H1 (cell line): ENCODE measurements at regions not wholly inside any gene's neighbourhood (a gene's known extent, or its start where the extent isn't known, plus 50 kb on each side); places are given as distances from the start of the nearest gene placed in this dataset.

Experiments used
- CTCF ChIA-PET: fragments of 300-600 bp; sonication (Branson Sonifier 250); formaldehyde crosslinking; loops from one replicate; lab custom pipeline; 2021; ENCODE audit not compliant: partially characterized antibody; lab: Charles Lee
- POLR2A ChIA-PET: fragments of 300-600 bp; sonication (Branson Sonifier 250); formaldehyde crosslinking; loops from one replicate; lab custom pipeline; 2021; ENCODE audit warnings: inconsistent platforms; ENCODE audit not compliant: partially characterized antibody; lab: Charles Lee
- DNase-seq, 2 experiments: peaks; one replicate each; pipeline versions ENCODE4 v3.0.0 to v3.0.0-alpha.2; 2010 to 2022; ENCODE audit warnings: low spot score in 2 of 2, low read depth in 1 of 2, mixed read lengths in 1 of 2
- FAIRE-seq: peaks from 2 replicates; lab custom pipeline; 2011; peaks lifted over from hg19 to GRCh38; lab: Jason Lieb, UNC
- H2AFZ ChIP-seq: 2 replicates; pipeline ENCODE4 v1.8.1; 2012; ENCODE audit warnings: low read length, inconsistent platforms
- H2AK5ac ChIP-seq: 2 replicates; pipeline ENCODE4 v1.6.1; 2013; ENCODE audit warnings: low read depth, low read length
- H2BK120ac ChIP-seq: replicated peaks from 2 replicates; pipeline ENCODE3; 2013; ENCODE audit warnings: low read depth, low read length, inconsistent platforms
- H2BK12ac ChIP-seq: 2 replicates; pipeline ENCODE4 v1.6.1; 2013; ENCODE audit warnings: low read depth, low read length
- H2BK15ac ChIP-seq: 2 replicates; pipeline ENCODE4 v1.6.1; 2013; ENCODE audit warnings: low read length
- H2BK20ac ChIP-seq: 2 replicates; pipeline ENCODE4 v1.6.1; 2013; ENCODE audit warnings: low read length
- H2BK5ac ChIP-seq: 2 replicates; pipeline ENCODE4 v1.6.1; 2013; ENCODE audit warnings: low read depth, low read length
- H3K14ac ChIP-seq: 2 replicates; pipeline ENCODE4 v1.6.1; 2013; ENCODE audit warnings: inconsistent platforms; ENCODE audit not compliant: insufficient read length
- H3K18ac ChIP-seq: 2 replicates; pipeline ENCODE4 v1.6.1; 2013; ENCODE audit warnings: low read length; ENCODE audit errors: extremely low read depth
- H3K23ac ChIP-seq: 2 replicates; pipeline ENCODE4 v1.6.1; 2013; ENCODE audit warnings: inconsistent platforms; ENCODE audit not compliant: insufficient read length
- H3K23me2 ChIP-seq: 2 replicates; pipeline ENCODE4 v1.6.1; 2013; ENCODE audit warnings: low read depth, low read length
- H3K27ac ChIP-seq: 2 replicates; pipeline ENCODE4 v1.6.1; 2011; ENCODE audit warnings: low read depth, low read length, inconsistent platforms
- H3K27me3 ChIP-seq, 4 experiments: replicated peaks in 1 of 4; 1 replicate in 1 of 4; 2 replicates in 3 of 4; pipeline versions ENCODE4 v1.6.1 to v1.8.1; 2011 to 2013; ENCODE audit warnings: low read length in 3 of 4, mild to moderate bottlenecking in 3 of 4, inconsistent platforms in 2 of 4, mixed read lengths in 2 of 4, moderate library complexity in 1 of 4; ENCODE audit not compliant: control insufficient read depth in 3 of 4, insufficient read depth in 3 of 4; ENCODE audit errors: extremely low read depth in 1 of 4
- H3K36me3 ChIP-seq, 4 experiments: 2 replicates each; pipeline versions ENCODE4 v1.6.1 to v1.8.1; 2011 to 2013; ENCODE audit warnings: mild to moderate bottlenecking in 4 of 4, low read length in 3 of 4, moderate library complexity in 2 of 4, control low read depth in 1 of 4, inconsistent platforms in 1 of 4; ENCODE audit not compliant: insufficient read depth in 4 of 4, control insufficient read depth in 2 of 4
- H3K4ac ChIP-seq: replicated peaks from 2 replicates; pipeline ENCODE3; 2013; ENCODE audit warnings: low read length, low read depth, mixed read lengths, inconsistent platforms; ENCODE audit not compliant: insufficient read length
- H3K4me1 ChIP-seq, 4 experiments: replicated peaks in 1 of 4; 1 replicate in 1 of 4; 2 replicates in 3 of 4; pipeline versions ENCODE4 v1.6.1 to v1.8.1; 2011 to 2013; ENCODE audit warnings: low read length in 3 of 4, inconsistent platforms in 2 of 4, mixed read lengths in 1 of 4; ENCODE audit not compliant: insufficient read depth in 4 of 4, control insufficient read depth in 3 of 4
- H3K4me2 ChIP-seq, 2 experiments: 2 replicates each; pipeline versions ENCODE4 v1.6.1 to v1.8.1; 2011 to 2013; ENCODE audit warnings: low read depth in 2 of 2, low read length in 2 of 2, control low read depth in 1 of 2, inconsistent platforms in 1 of 2, mild to moderate bottlenecking in 1 of 2; ENCODE audit not compliant: insufficient read depth in 1 of 2
- H3K4me3 ChIP-seq, 4 experiments: fragments of 200-600, 300-600 bp in 1 of 4; sonication (generic), shearing (Covaris generic), sonication (Bioruptor Twin) in 1 of 4; 2 replicates each; pipeline versions ENCODE4 v1.5.1 to v1.8.1; 2011 to 2016; ENCODE audit warnings: low read length in 4 of 4, low read depth in 3 of 4, control low read depth in 2 of 4, inconsistent platforms in 2 of 4, mild to moderate bottlenecking in 2 of 4, mixed read lengths in 1 of 4, moderate library complexity in 1 of 4; ENCODE audit not compliant: insufficient read depth in 2 of 4; ENCODE audit errors: extremely low read depth in 1 of 4
- H3K56ac ChIP-seq: replicated peaks from 2 replicates; pipeline ENCODE3; 2013; ENCODE audit warnings: low read depth, mild to moderate bottlenecking, mixed read lengths, low read length, inconsistent platforms; ENCODE audit not compliant: insufficient read length
- H3K79me1 ChIP-seq: 2 replicates; pipeline ENCODE4 v1.6.1; 2013; ENCODE audit warnings: low read depth, low read length, control low read depth
- H3K79me2 ChIP-seq, 2 experiments: 2 replicates each; pipeline versions ENCODE4 v1.6.1 to v1.8.1; 2012 to 2013; ENCODE audit warnings: low read length in 2 of 2, mild to moderate bottlenecking in 2 of 2, inconsistent platforms in 1 of 2; ENCODE audit not compliant: insufficient read depth in 2 of 2, control insufficient read depth in 1 of 2
- H3K9ac ChIP-seq, 4 experiments: replicated peaks in 1 of 4; 1 replicate in 1 of 4; 2 replicates in 3 of 4; pipeline versions ENCODE4 v1.6.1 to v1.8.1; 2011 to 2013; ENCODE audit warnings: low read depth in 3 of 4, low read length in 3 of 4, control low read depth in 2 of 4, mild to moderate bottlenecking in 2 of 4, moderate library complexity in 2 of 4, inconsistent platforms in 1 of 4; ENCODE audit errors: extremely low read depth in 1 of 4
- H3K9me3 ChIP-seq, 2 experiments: 2 replicates each; pipeline versions ENCODE4 v1.6.1 to v1.8.1; 2012 to 2013; ENCODE audit warnings: mild to moderate bottlenecking in 2 of 2, moderate library complexity in 2 of 2, control low read depth in 1 of 2, inconsistent platforms in 1 of 2, low read depth in 1 of 2, low read length in 1 of 2, mixed read lengths in 1 of 2; ENCODE audit not compliant: insufficient read depth in 2 of 2
- H4K20me1 ChIP-seq, 2 experiments: replicated peaks in 1 of 2; 2 replicates each; pipeline versions ENCODE3 to v1.8.1; 2011 to 2013; ENCODE audit warnings: inconsistent platforms in 2 of 2, low read length in 2 of 2, mild to moderate bottlenecking in 1 of 2; ENCODE audit not compliant: insufficient read depth in 2 of 2, control insufficient read depth in 1 of 2
- H4K5ac ChIP-seq: 2 replicates; pipeline ENCODE4 v1.6.1; 2013; ENCODE audit warnings: low read length, low read depth, mixed read lengths, inconsistent platforms; ENCODE audit not compliant: insufficient read length
- H4K8ac ChIP-seq: 2 replicates; pipeline ENCODE4 v1.8.0; 2013; ENCODE audit warnings: mild to moderate bottlenecking, moderate library complexity, low read length, inconsistent platforms; ENCODE audit not compliant: insufficient read depth; ENCODE audit errors: extremely low read depth
- H4K91ac ChIP-seq: replicated peaks from 2 replicates; pipeline ENCODE3; 2013; ENCODE audit warnings: low read length, mixed read lengths, inconsistent platforms; ENCODE audit not compliant: insufficient read length
- ASH2L ChIP-seq: fragments of 200-600, 300-600 bp; sonication (generic); IDR thresholded peaks from one replicate; pipeline ENCODE4 v1.7.1; 2017; ENCODE audit warnings: low read length
- ATF3 ChIP-seq: IDR thresholded peaks from 2 replicates; pipeline ENCODE4 v1.6.1; 2011; ENCODE audit warnings: low read depth, mild to moderate bottlenecking, low read length; ENCODE audit not compliant: insufficient read depth
- GTF2F1 ChIP-seq: IDR thresholded peaks from 2 replicates; pipeline ENCODE4 v1.6.1; 2012; ENCODE audit warnings: low read depth, low read length, improper control_type of control experiment, borderline replicate concordance
- JUN ChIP-seq: IDR thresholded peaks from 2 replicates; pipeline ENCODE4 v1.6.1; 2011; ENCODE audit warnings: low read depth, mild to moderate bottlenecking, improper control_type of control experiment, low read length
- NANOG ChIP-seq: IDR thresholded peaks from 2 replicates; pipeline ENCODE4 v1.6.1; 2011; ENCODE audit warnings: low read length, low read depth, mild to moderate bottlenecking, inconsistent platforms; ENCODE audit not compliant: insufficient read depth, poor library complexity, severe bottlenecking
- NRF1 ChIP-seq: IDR thresholded peaks from 2 replicates; pipeline ENCODE4 v1.6.1; 2011; ENCODE audit warnings: mild to moderate bottlenecking, low read depth, low read length, improper control_type of control experiment
- PHF8 ChIP-seq: fragments of 200-600 bp; sonication (generic); conservative IDR thresholded peaks from 2 replicates; pipeline ENCODE4 v1.7.1; 2012; ENCODE audit warnings: low read depth, mild to moderate bottlenecking, inconsistent platforms, low read length, moderate library complexity
- RNF2 ChIP-seq: fragments of 200-900, 300-1000 bp; sonication (generic); IDR thresholded peaks from 2 replicates; pipeline ENCODE4 v1.7.1; 2016; ENCODE audit warnings: borderline replicate concordance, low read depth, mild to moderate bottlenecking, antibody characterized with exemption, low read length; ENCODE audit not compliant: poor library complexity, severe bottlenecking; ENCODE audit errors: missing control alignments
- SIN3A ChIP-seq, 2 experiments: IDR thresholded peaks in 1 of 2; conservative IDR thresholded peaks in 1 of 2; 2 replicates each; pipeline ENCODE4 v1.6.1; 2011 to 2012; ENCODE audit warnings: low read length in 2 of 2, improper control_type of control experiment in 1 of 2, low read depth in 1 of 2, mild to moderate bottlenecking in 1 of 2
- WGBS, 2 experiments: shearing (Covaris generic) in 1 of 2; methylation state at CpG; one replicate each; pipeline versions ENCODE4 v1.1.6 to v1.1.7; 2013 to 2015; ENCODE audit warnings: low lambda C conversion rate in 2 of 2, mixed read lengths in 2 of 2, inconsistent platforms in 1 of 2, low coverage in 1 of 2, missing lambda C conversion rate in 1 of 2; ENCODE audit not compliant: insufficient replicate concordance in 2 of 2, insufficient coverage in 1 of 2, insufficient read length in 1 of 2; ENCODE audit errors: extremely low coverage in 1 of 2, missing lambda C conversion rate in 1 of 2; 5-methylcytosine and 5-hydroxymethylcytosine counted together

- Histone ChIP-seq H2BK20ac (no peak overlapping the region), H3K4me2 (no peak overlapping the region), H3K36me3 (no peaks in the 10 kb centered on the region), H3K4ac (no peak overlapping the region), H2AFZ (no peak overlapping the region), H2BK15ac (no peak overlapping the region), H4K91ac (no peak overlapping the region), H3K14ac (no peak overlapping the region), H3K79me2 (no peaks in the 10 kb centered on the region), H3K9me3 (no peaks in the 10 kb centered on the region; a peak in 1 of 4 replicates), H3K27me3 (no peaks in the 10 kb centered on the region), H3K9ac (no peak overlapping the region), H3K23me2 (no peaks in the 10 kb centered on the region), H3K79me1 (no peaks in the 10 kb centered on the region), H2BK12ac (no peak overlapping the region), H4K20me1 (no peaks in the 10 kb centered on the region), H3K23ac (no peak overlapping the region), H2AK5ac (no peak overlapping the region), H2BK5ac (no peak overlapping the region), H3K4me1 (peaks cover 2 to 4% (median 3%) of the 10 kb centered on the region in 4 experiments; a peak in 6 of 7 replicates), H3K18ac (no peak overlapping the region), H2BK120ac (no peak overlapping the region), H4K8ac (no peak overlapping the region), H3K4me3 (no peak overlapping the region), H3K27ac (no peak overlapping the region), H3K56ac (no peak overlapping the region), H4K5ac (no peak overlapping the region)
- DNase-seq: no peak
- ChIA-PET CTCF (no interaction called here), POLR2A (no interaction called here)
- FAIRE-seq: no peak
- 90% methylated on average over 4 of the region's 4 CpGs; no CpG with 5 or more reads in 1 of the 2 experiments for WGBS, 2 experiments
- TF ChIP-seq PHF8 (no peak), JUN (no peak), SIN3A (conservative IDR thresholded peaks at IDR 0.05 in 1 of 2, IDR thresholded peaks at IDR 0.05 in 1 of 2; ENCODE audit: low read depth in 1 of 2, low read length in 2 of 2) (no peak), GTF2F1 (no peak), NRF1 (no peak), RNF2 (no peak), ASH2L (no peak), ATF3 (no peak), NANOG (no peak)
These were observed 288.4 kb upstream of the DPH6 start for GRCh38 chr15:35834216-35834830.
